Ovary (tissue), 3 donors: ENCODE measurements at regions not wholly inside any gene's neighbourhood (a gene's known extent, or its start where the extent isn't known, plus 50 kb on each side); places are given as distances from the start of the nearest gene placed in this dataset.

Source experiments
- EP300 ChIP-seq: sonication (generic); formaldehyde crosslinking; IDR thresholded peaks from one replicate; pipeline ENCODE4 v1.6.1; 2017; ENCODE audit warnings: antibody characterized with exemption
- POLR2A ChIP-seq: fragments of 450-650 bp; IDR thresholded peaks from one replicate; pipeline ENCODE4 v1.6.1; 2017; ENCODE audit warnings: antibody characterized with exemption, mild to moderate bottlenecking, moderate library complexity
- TF ChIP-seq, protein P1 (sequence below), 3 donors: fragments of 450-650 bp in 2 of 3; fragments of 200-600 bp in 1 of 3; IDR thresholded peaks; one replicate each; pipeline versions ENCODE4 v1.5.1 to v1.8.0; 2016 to 2022; ENCODE audit warnings: antibody characterized with exemption in 3 of 3, mild to moderate bottlenecking in 1 of 3
- donor health status: DM: no; HTN: no; CAD: no.

DNA sequence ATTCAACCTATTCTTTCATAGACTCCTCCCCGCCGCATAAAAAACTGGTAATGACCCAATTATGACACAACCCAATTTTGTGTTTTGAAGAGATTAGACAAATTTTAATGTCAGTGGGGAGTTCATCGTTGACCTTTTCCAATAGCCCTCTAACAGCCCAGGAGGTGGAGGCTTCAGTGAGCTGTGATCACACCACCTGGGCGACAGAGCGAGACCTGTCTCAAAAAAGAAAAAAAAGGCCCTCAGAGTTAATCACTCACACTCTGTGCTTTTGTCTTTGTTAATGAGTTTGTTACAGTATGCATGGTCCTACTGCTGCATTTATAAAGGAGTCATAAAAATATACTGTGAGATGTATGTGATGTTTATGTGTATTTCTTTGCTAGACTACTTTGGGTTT is 510.6 kb downstream of the CPS1 start:
- TF ChIP-seq, protein P1, sequence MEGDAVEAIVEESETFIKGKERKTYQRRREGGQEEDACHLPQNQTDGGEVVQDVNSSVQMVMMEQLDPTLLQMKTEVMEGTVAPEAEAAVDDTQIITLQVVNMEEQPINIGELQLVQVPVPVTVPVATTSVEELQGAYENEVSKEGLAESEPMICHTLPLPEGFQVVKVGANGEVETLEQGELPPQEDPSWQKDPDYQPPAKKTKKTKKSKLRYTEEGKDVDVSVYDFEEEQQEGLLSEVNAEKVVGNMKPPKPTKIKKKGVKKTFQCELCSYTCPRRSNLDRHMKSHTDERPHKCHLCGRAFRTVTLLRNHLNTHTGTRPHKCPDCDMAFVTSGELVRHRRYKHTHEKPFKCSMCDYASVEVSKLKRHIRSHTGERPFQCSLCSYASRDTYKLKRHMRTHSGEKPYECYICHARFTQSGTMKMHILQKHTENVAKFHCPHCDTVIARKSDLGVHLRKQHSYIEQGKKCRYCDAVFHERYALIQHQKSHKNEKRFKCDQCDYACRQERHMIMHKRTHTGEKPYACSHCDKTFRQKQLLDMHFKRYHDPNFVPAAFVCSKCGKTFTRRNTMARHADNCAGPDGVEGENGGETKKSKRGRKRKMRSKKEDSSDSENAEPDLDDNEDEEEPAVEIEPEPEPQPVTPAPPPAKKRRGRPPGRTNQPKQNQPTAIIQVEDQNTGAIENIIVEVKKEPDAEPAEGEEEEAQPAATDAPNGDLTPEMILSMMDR (IDR thresholded peaks at IDR 0.05): no peak
- no peak for TF ChIP-seq EP300
- no peak for TF ChIP-seq POLR2A
